ENCODE measurements at regions not wholly inside any gene's neighbourhood (a gene's known extent, or its start where the extent isn't known, plus 50 kb on each side); places are given as distances from the start of the nearest gene placed in this dataset.

DNA sequence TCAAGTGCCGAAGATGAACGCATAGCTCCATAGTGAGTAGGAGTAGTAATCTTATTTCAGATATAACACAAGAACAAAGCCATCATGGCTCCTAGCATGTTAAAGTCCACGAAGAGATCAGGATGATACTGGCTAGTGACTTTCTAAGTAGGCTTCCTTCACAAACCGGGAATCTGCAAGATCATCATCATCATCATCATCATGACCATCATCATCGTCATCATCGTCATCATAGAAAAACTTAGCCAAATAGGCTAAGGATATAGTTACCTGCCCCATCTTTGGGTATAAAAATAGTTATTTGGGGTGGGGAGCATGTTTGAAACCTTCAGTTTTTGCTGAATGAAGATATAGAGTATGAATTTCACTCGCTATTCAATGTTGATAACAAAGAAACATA lies 57.9 kb downstream of the PYDC2 start:
- intact Hi-C loops (cut with DNase I), result no loop called here
- ATAC-seq (no peak), DNase-seq (no peak)
- H3K36me3 ChIP-seq, result no peaks in the 10 kb centered on the region
- H3K27ac ChIP-seq, result no peak overlapping the region
- no peaks in the 10 kb centered on the region for H3K4me1 ChIP-seq
- TF ChIP-seq, protein P1, sequence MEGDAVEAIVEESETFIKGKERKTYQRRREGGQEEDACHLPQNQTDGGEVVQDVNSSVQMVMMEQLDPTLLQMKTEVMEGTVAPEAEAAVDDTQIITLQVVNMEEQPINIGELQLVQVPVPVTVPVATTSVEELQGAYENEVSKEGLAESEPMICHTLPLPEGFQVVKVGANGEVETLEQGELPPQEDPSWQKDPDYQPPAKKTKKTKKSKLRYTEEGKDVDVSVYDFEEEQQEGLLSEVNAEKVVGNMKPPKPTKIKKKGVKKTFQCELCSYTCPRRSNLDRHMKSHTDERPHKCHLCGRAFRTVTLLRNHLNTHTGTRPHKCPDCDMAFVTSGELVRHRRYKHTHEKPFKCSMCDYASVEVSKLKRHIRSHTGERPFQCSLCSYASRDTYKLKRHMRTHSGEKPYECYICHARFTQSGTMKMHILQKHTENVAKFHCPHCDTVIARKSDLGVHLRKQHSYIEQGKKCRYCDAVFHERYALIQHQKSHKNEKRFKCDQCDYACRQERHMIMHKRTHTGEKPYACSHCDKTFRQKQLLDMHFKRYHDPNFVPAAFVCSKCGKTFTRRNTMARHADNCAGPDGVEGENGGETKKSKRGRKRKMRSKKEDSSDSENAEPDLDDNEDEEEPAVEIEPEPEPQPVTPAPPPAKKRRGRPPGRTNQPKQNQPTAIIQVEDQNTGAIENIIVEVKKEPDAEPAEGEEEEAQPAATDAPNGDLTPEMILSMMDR (IDR thresholded peaks at IDR 0.05), result no peak
- H3K4me3 ChIP-seq, result no peak overlapping the region
- H3K27me3 ChIP-seq, result peaks cover 0 to 5% (median 0%) of the 10 kb centered on the region in 7 donors
- H3K9me3 ChIP-seq, result no peaks in the 10 kb centered on the region
- 90 to 91% methylated on average over 7 of the region's 7 CpGs for WGBS, 2 donors

DNA sequence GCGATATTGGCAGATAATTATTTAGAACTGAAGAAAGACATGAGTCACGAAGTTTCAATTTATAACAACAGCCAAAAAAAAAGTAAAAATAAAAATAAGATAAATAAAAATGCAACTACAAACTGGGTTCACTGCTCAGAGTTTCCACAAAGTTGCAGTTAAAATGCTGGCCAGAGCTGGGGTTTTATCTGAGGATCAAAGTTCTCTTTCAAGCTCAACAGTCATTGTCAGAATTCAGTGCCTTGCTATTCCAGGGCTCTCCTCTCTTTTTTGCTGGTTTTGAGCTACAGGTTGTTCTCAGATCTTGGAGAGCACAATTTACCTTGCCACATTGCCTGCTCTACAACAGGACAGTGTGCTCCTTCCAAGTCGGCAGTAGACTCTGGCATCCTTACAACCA lies 60.1 kb downstream of the PYDC2 start:
- H3K4me3 ChIP-seq, result no peak overlapping the region
- H3K27me3 ChIP-seq, result peaks cover 0 to 5% (median 0%) of the 10 kb centered on the region in 7 donors
- no peak overlapping the region for H3K27ac ChIP-seq
- H3K36me3 ChIP-seq, result no peaks in the 10 kb centered on the region
- DNase-seq (no peak), ATAC-seq (no peak)
- intact Hi-C loops (cut with DNase I), result no loop called here
- no peaks in the 10 kb centered on the region for H3K4me1 ChIP-seq
- no peaks in the 10 kb centered on the region for H3K9me3 ChIP-seq
- 81 to 91% methylated on average over 3 of the region's 3 CpGs for WGBS, 2 donors
- TF ChIP-seq, protein P1 (IDR thresholded peaks at IDR 0.05), result no peak

DNA sequence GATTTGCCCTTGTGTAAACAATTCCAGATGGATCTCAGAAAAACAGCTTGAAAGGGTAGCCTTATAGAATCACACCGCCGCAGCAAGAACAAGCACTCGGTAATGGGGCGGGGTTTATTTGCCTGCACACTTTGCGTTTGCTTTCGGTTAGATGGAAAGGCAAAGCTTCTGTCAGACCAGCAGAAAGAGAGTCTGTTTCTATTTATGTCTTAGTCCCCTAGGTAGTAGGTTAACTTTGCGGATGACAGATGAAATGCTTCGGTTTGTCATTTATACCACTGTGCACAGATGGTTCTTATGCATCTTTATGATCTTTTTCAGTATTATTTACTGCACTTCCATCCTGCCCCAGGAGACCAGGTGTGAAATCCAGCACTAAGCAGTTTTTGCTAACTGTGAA lies 62.2 kb downstream of the PYDC2 start:
- H3K9me3 ChIP-seq, result no peaks in the 10 kb centered on the region
- H3K27me3 ChIP-seq, result peaks cover 0 to 5% (median 0%) of the 10 kb centered on the region in 7 donors
- DNase-seq (no peak), ATAC-seq (no peak)
- 95 to 96% methylated on average over 8 of the region's 8 CpGs for WGBS, 2 donors
- peaks cover 0 to 4% (median 0%) of the 10 kb centered on the region in 9 donors for H3K4me1 ChIP-seq
- H3K4me3 ChIP-seq, result no peak overlapping the region
- H3K36me3 ChIP-seq, result no peaks in the 10 kb centered on the region
- TF ChIP-seq, protein P1 (IDR thresholded peaks at IDR 0.05), result no peak
- no peak overlapping the region for H3K27ac ChIP-seq
- intact Hi-C loops (cut with DNase I), result no loop called here

DNA sequence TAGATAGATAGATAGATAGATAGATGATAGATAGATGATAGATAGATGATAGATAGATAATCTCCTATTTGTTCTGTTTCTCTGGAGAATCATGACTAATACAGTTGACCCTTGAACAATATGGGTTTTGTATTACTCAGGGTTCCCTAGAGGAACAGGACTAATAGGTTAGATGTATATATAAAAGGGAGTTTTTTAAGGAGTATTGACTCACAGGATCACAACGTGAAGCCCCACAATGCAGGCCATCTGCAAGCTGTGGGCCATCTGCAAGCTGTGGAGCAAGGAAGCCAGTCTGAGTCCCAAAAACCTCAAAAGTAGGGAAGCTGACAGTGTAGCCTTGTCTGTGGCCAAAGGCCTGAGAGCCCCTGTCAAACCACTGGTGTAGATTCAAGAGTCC lies 67.6 kb downstream of the PYDC2 start:
- Histone ChIP-seq H3K4me3 (no peak overlapping the region), H3K27me3 (no peaks in the 10 kb centered on the region), H3K4me1 (peaks cover 0 to 4% (median 0%) of the 10 kb centered on the region in 9 donors), H3K36me3 (no peaks in the 10 kb centered on the region), H3K9me3 (no peaks in the 10 kb centered on the region), H3K27ac (no peak overlapping the region)
- ATAC-seq (no peak), DNase-seq (no peak)
- 57 to 71% methylated on average over 1 of the region's 1 CpG for WGBS, 2 donors
- TF ChIP-seq, protein P1 (IDR thresholded peaks at IDR 0.05), result no peak
- intact Hi-C loops (cut with DNase I), result no loop called here
